Pancreas (tissue), 10 donors: ENCODE measurements at regions not wholly inside any gene's neighbourhood (a gene's known extent, or its start where the extent isn't known, plus 50 kb on each side); places are given as distances from the start of the nearest gene placed in this dataset.

Source experiments
- ATAC-seq, 4 donors: fragments of 200-7000 bp; cut with Tn5 transposase; one replicate each; pipeline versions ENCODE4 v1.8.0 to v1.9.1; 2020; ENCODE audit warnings: mild to moderate bottlenecking in 4 of 4, moderate library complexity in 4 of 4
- DNase-seq, 6 donors: peaks; one replicate each; pipeline ENCODE4 v3.0.0-alpha.2; 2020
- FAIRE-seq: peaks from 2 replicates; lab custom pipeline; 2012; peaks lifted over from hg19 to GRCh38; lab: Jason Lieb, UNC
- H3K27ac ChIP-seq, 4 donors: fragments of 200-600 bp; sonication (generic); 1 replicate in 3 of 4; 2 replicates in 1 of 4; pipeline versions ENCODE4 v1.5.0 to v1.8.0; 2020
- H3K27me3 ChIP-seq, 4 donors: fragments of 200-600 bp; one replicate each; pipeline ENCODE4 v1.8.0; 2021
- H3K36me3 ChIP-seq, 3 donors: fragments of 200-600 bp; sonication (generic) in 1 of 3; one replicate each; pipeline versions ENCODE4 v1.5.0 to v1.8.0; 2020 to 2021
- H3K4me1 ChIP-seq, 3 donors: fragments of 200-600 bp; one replicate each; pipeline ENCODE4 v1.8.0; 2021
- H3K4me3 ChIP-seq, 4 donors: fragments of 200-600 bp; sonication (generic) in 2 of 4; one replicate each; pipeline versions ENCODE4 v1.5.0 to v1.8.0; 2020 to 2021
- H3K9me3 ChIP-seq, 4 donors: fragments of 200-600 bp; one replicate each; pipeline ENCODE4 v1.8.0; 2021
- CTCF ChIP-seq, 4 donors: fragments of 200-600 bp; sonication (generic) in 3 of 4; IDR thresholded peaks; one replicate each; pipeline versions ENCODE4 v1.5.0 to v1.8.0; 2021; ENCODE audit warnings: antibody characterized with exemption in 4 of 4
- WGBS, 2 donors: extraction: QIAGEN DNeasy Blood & Tissue Kit; methylation state at CpG; one replicate each; pipeline ENCODE4 v1.1.7; 2013; 5-methylcytosine and 5-hydroxymethylcytosine counted together
- intact Hi-C, 3 donors: fragments of 100-400 bp; cut with DNase I; formaldehyde crosslinking; loops; one replicate each; pipeline versions ENCODE4 v1.11.1 to v1.14.2; 2022
- donor health status: healthy with polysubstance abuse.
- donor health status: DM: no; HTN: no; CAD: no; lungs with moderate emphysema.
- donor health status: DM: no; HTN: no; CAD: no.
- donor health status: control.
- donor health status: control.
- donor health status: Bipolar disorder and iron deficiency.
- donor health status: DM: yes; HTN: yes; CAD: no.
- donor health status: DM: no; HTN: no; CAD: no.
- donor health status: DM: no; HTN: no; CAD: no.
- donor health status: DM: yes; HTN: yes; CAD: no.

GRCh38 chr12:13801543-13801942, 179.9 kb downstream of the GRIN2B start:
- Histone ChIP-seq H3K9me3 (no peaks in the 10 kb centered on the region), H3K27ac (no peak overlapping the region), H3K4me1 (no peaks in the 10 kb centered on the region), H3K36me3 (no peaks in the 10 kb centered on the region), H3K27me3 (no peaks in the 10 kb centered on the region), H3K4me3 (no peak overlapping the region)
- no peak for TF ChIP-seq CTCF (IDR thresholded peaks at IDR 0.05)
- no peak for DNase-seq
- FAIRE-seq: no peak
- intact Hi-C loops: no loop called here
- ATAC-seq: no peak
- WGBS, 2 donors: 40 to 41% methylated on average over 3 of the region's 3 CpGs

GRCh38 chr12:13799574-13799973, 181.8 kb downstream of the GRIN2B start:
- WGBS, 2 donors: 57 to 63% methylated on average over 3 of the region's 3 CpGs
- no peaks in the 10 kb centered on the region for H3K9me3 ChIP-seq
- FAIRE-seq: no peak
- intact Hi-C loops: no loop called here
- H3K27me3 ChIP-seq: no peaks in the 10 kb centered on the region
- TF ChIP-seq CTCF (IDR thresholded peaks at IDR 0.05): no peak
- no peak for DNase-seq
- H3K27ac ChIP-seq: no peak overlapping the region
- no peak for ATAC-seq
- H3K4me3 ChIP-seq: no peak overlapping the region
- no peaks in the 10 kb centered on the region for H3K36me3 ChIP-seq
- no peaks in the 10 kb centered on the region for H3K4me1 ChIP-seq

GRCh38 chr12:13798162-13798561, 183.2 kb downstream of the GRIN2B start:
- FAIRE-seq: no peak
- no peaks in the 10 kb centered on the region for H3K4me1 ChIP-seq
- intact Hi-C loops: no loop called here
- no peak for TF ChIP-seq CTCF (IDR thresholded peaks at IDR 0.05)
- no peak for DNase-seq
- H3K36me3 ChIP-seq: no peaks in the 10 kb centered on the region
- no peak overlapping the region for H3K4me3 ChIP-seq
- H3K27ac ChIP-seq: no peak overlapping the region
- H3K27me3 ChIP-seq: no peaks in the 10 kb centered on the region
- no peak for ATAC-seq
- H3K9me3 ChIP-seq: no peaks in the 10 kb centered on the region

GRCh38 chr12:13794706-13795105, 186.7 kb downstream of the GRIN2B start:
- no peak for TF ChIP-seq CTCF (IDR thresholded peaks at IDR 0.05)
- intact Hi-C loops: no loop called here
- DNase-seq (no peak), FAIRE-seq (no peak), ATAC-seq (no peak)
- no peak overlapping the region for H3K27ac ChIP-seq
- H3K9me3 ChIP-seq: no peaks in the 10 kb centered on the region
- 60 to 81% methylated on average over 2 of the region's 2 CpGs for WGBS, 2 donors
- no peaks in the 10 kb centered on the region for H3K27me3 ChIP-seq
- no peak overlapping the region for H3K4me3 ChIP-seq
- no peaks in the 10 kb centered on the region for H3K36me3 ChIP-seq
- H3K4me1 ChIP-seq: no peaks in the 10 kb centered on the region

GRCh38 chr12:13790317-13790716, 191.1 kb downstream of the GRIN2B start:
- Histone ChIP-seq H3K9me3 (no peaks in the 10 kb centered on the region), H3K4me1 (no peaks in the 10 kb centered on the region), H3K27me3 (no peaks in the 10 kb centered on the region), H3K4me3 (no peak overlapping the region), H3K36me3 (no peaks in the 10 kb centered on the region), H3K27ac (no peak overlapping the region)
- TF ChIP-seq CTCF (IDR thresholded peaks at IDR 0.05): no peak
- WGBS, 2 donors: 28 to 47% methylated on average over 1 of the region's 1 CpG
- intact Hi-C loops: no loop called here
- FAIRE-seq (no peak), DNase-seq (no peak), ATAC-seq (no peak)
